SK-N-SH (cell line): ENCODE measurements at regions not wholly inside any gene's neighbourhood (a gene's known extent, or its start where the extent isn't known, plus 50 kb on each side); places are given as distances from the start of the nearest gene placed in this dataset.

ENCODE experiments used
- CTCF ChIA-PET: fragments of 300-600, 350-600 bp; formaldehyde crosslinking; extraction: SDS; loops from one replicate; lab custom pipeline; 2021; lab: Yijun Ruan, JAX
- POLR2A ChIA-PET: fragments of 350-600 bp; sonication (Branson Sonifier 250); formaldehyde crosslinking; extraction: SDS; loops from one replicate; lab custom pipeline; 2020; ENCODE audit warnings: antibody characterized with exemption, inconsistent platforms; lab: Yijun Ruan, JAX
- DNase-seq: peaks from one replicate; pipeline ENCODE4 v3.0.0; 2012
- H2AFZ ChIP-seq: fragments of 200-600 bp; sonication (generic); 2 replicates; pipeline ENCODE4 v1.8.1; 2016; ENCODE audit warnings: antibody characterized with exemption, mild to moderate bottlenecking, low read depth
- H3F3A ChIP-seq: fragments of 200-600 bp; sonication (generic); replicated peaks from 2 replicates; pipeline ENCODE3; 2016; ENCODE audit warnings: antibody characterized with exemption, mild to moderate bottlenecking; ENCODE audit not compliant: insufficient read depth
- H3K27ac ChIP-seq, 2 experiments: fragments of 200-500 bp in 1 of 2; fragments of 200-600 bp in 1 of 2; sonication (Bioruptor generic) in 1 of 2; sonication (generic), shearing (Covaris generic) in 1 of 2; 2 replicates each; pipeline versions ENCODE4 v1.5.1 to v1.6.1; 2014 to 2016; ENCODE audit warnings: low read depth in 2 of 2, inconsistent platforms in 1 of 2, low read length in 1 of 2, mild to moderate bottlenecking in 1 of 2, mixed read lengths in 1 of 2
- H3K27me3 ChIP-seq: fragments of 200-600 bp; sonication (generic), shearing (Covaris generic); 2 replicates; pipeline ENCODE4 v1.6.1; 2016; ENCODE audit warnings: mixed run types; ENCODE audit not compliant: insufficient read depth
- H3K36me3 ChIP-seq, 2 experiments: fragments of 200-500 bp in 1 of 2; fragments of 200-600 bp in 1 of 2; sonication (Bioruptor generic) in 1 of 2; sonication (generic) in 1 of 2; replicated peaks in 1 of 2; 2 replicates each; pipeline versions ENCODE3 to v1.5.1; 2014 to 2016; ENCODE audit warnings: low read length in 1 of 2, mild to moderate bottlenecking in 1 of 2; ENCODE audit not compliant: insufficient read depth in 2 of 2, control insufficient read depth in 1 of 2
- H3K4me1 ChIP-seq, 2 experiments: fragments of 200-500 bp in 1 of 2; fragments of 200-600 bp in 1 of 2; sonication (Bioruptor generic) in 1 of 2; sonication (generic), shearing (Covaris generic) in 1 of 2; 2 replicates each; pipeline versions ENCODE4 v1.5.1 to v1.6.1; 2014 to 2016; ENCODE audit warnings: low read depth in 1 of 2, low read length in 1 of 2, mixed run types in 1 of 2; ENCODE audit not compliant: insufficient read depth in 2 of 2, control insufficient read depth in 1 of 2
- H3K4me2 ChIP-seq: fragments of 200-600 bp; sonication (generic), shearing (Covaris generic); 2 replicates; pipeline ENCODE4 v1.6.1; 2017; ENCODE audit warnings: mixed run types
- H3K4me3 ChIP-seq, 2 experiments: fragments of 200-500 bp in 1 of 2; fragments of 200-600 bp in 1 of 2; sonication (Bioruptor generic) in 1 of 2; sonication (generic), shearing (Covaris generic) in 1 of 2; 2 replicates each; pipeline versions ENCODE4 v1.5.1 to v1.8.1; 2014 to 2016; ENCODE audit warnings: low read depth in 2 of 2, inconsistent platforms in 1 of 2, low read length in 1 of 2, mild to moderate bottlenecking in 1 of 2, mixed read lengths in 1 of 2, moderate library complexity in 1 of 2
- H3K79me2 ChIP-seq: fragments of 200-600 bp; sonication (generic); 2 replicates; pipeline ENCODE4 v1.8.1; 2017; ENCODE audit warnings: mild to moderate bottlenecking; ENCODE audit not compliant: insufficient read depth
- H3K9ac ChIP-seq: fragments of 200-600 bp; sonication (generic); 2 replicates; pipeline ENCODE4 v1.6.1; 2017; ENCODE audit warnings: mixed run types
- H3K9me2 ChIP-seq: fragments of 200-600 bp; sonication (generic); 2 replicates; pipeline ENCODE4 v1.6.1; 2017; ENCODE audit warnings: mixed run types
- H3K9me3 ChIP-seq: fragments of 200-600 bp; sonication (generic); 2 replicates; pipeline ENCODE4 v1.6.1; 2017; ENCODE audit warnings: mixed run types, mild to moderate bottlenecking, moderate library complexity
- H4K20me1 ChIP-seq: fragments of 200-600 bp; sonication (generic); 2 replicates; pipeline ENCODE4 v1.6.1; 2017; ENCODE audit warnings: mild to moderate bottlenecking, mixed run types; ENCODE audit not compliant: insufficient read depth
- CHD2 ChIP-seq: fragments of 150-350 bp; IDR thresholded peaks from 2 replicates; pipeline ENCODE4 v1.6.1; 2018; ENCODE audit warnings: low read length; ENCODE audit not compliant: partially characterized antibody
- CTCF ChIP-seq: fragments of 200-600 bp; sonication (generic); IDR thresholded peaks from 2 replicates; pipeline ENCODE4 v1.6.1; 2017; ENCODE audit warnings: antibody characterized with exemption, mild to moderate bottlenecking, moderate library complexity
- EP300 ChIP-seq, 2 experiments: IDR thresholded peaks; 2 replicates each; pipeline versions ENCODE4 v1.4.0 to v1.6.1; 2012; ENCODE audit warnings: borderline replicate concordance in 1 of 2, low read depth in 1 of 2, low read length in 1 of 2
- EZH2phosphoT487 ChIP-seq: fragments of 200-600 bp; sonication (generic); IDR thresholded peaks from 2 replicates; pipeline ENCODE4 v1.6.1; 2017; ENCODE audit warnings: low read depth, mixed run types, mild to moderate bottlenecking, antibody characterized with exemption, moderate library complexity, borderline replicate concordance
- FOSL2 ChIP-seq: IDR thresholded peaks from 2 replicates; pipeline ENCODE4 v1.4.0; 2012; ENCODE audit warnings: low read depth, mild to moderate bottlenecking, moderate library complexity, borderline replicate concordance
- JUND ChIP-seq: IDR thresholded peaks from 2 replicates; pipeline ENCODE4 v1.4.0; 2012
- MEF2A ChIP-seq: IDR thresholded peaks from 2 replicates; pipeline ENCODE4 v1.4.0; 2012; ENCODE audit warnings: low read depth, borderline replicate concordance
- MXI1 ChIP-seq: IDR thresholded peaks from 2 replicates; pipeline ENCODE4 v1.6.1; 2012; ENCODE audit warnings: mild to moderate bottlenecking, low read depth, low read length, improper control_type of control experiment
- NFIC ChIP-seq: IDR thresholded peaks from 2 replicates; pipeline ENCODE4 v1.4.0; 2012; ENCODE audit warnings: borderline replicate concordance
- NRF1 ChIP-seq: IDR thresholded peaks from 2 replicates; pipeline ENCODE4 v1.6.1; 2012; ENCODE audit warnings: low read depth, mild to moderate bottlenecking, low read length
- POLR2AphosphoS5 ChIP-seq: IDR thresholded peaks from 2 replicates; pipeline ENCODE4 v1.6.1; 2012; ENCODE audit warnings: low read depth, low read length
- RAD21 ChIP-seq: IDR thresholded peaks from 2 replicates; pipeline ENCODE4 v1.6.1; 2012; ENCODE audit warnings: mild to moderate bottlenecking, low read length
- RCOR1 ChIP-seq: fragments of 150-350 bp; IDR thresholded peaks from 2 replicates; pipeline ENCODE4 v1.6.1; 2017; ENCODE audit warnings: antibody characterized with exemption, low read length
- REST ChIP-seq: IDR thresholded peaks from 2 replicates; pipeline ENCODE4 v1.6.1; 2012; ENCODE audit warnings: mild to moderate bottlenecking, low read depth, low read length, moderate library complexity
- RXRA ChIP-seq: IDR thresholded peaks from 2 replicates; pipeline ENCODE4 v1.4.0; 2012; ENCODE audit warnings: low read depth, mild to moderate bottlenecking, borderline replicate concordance
- SIN3A ChIP-seq: IDR thresholded peaks from 2 replicates; pipeline ENCODE4 v1.6.1; 2012; ENCODE audit warnings: low read depth, mild to moderate bottlenecking, low read length, moderate library complexity, borderline replicate concordance
- TAF1 ChIP-seq: IDR thresholded peaks from 2 replicates; pipeline ENCODE4 v1.6.1; 2012; ENCODE audit warnings: low read depth, mild to moderate bottlenecking, low read length, moderate library complexity, borderline replicate concordance
- USF2 ChIP-seq: fragments of 150-350 bp; IDR thresholded peaks from 2 replicates; pipeline ENCODE4 v1.6.1; 2017; ENCODE audit warnings: antibody characterized with exemption, low read length, low read depth, borderline replicate concordance
- YY1 ChIP-seq: IDR thresholded peaks from 2 replicates; pipeline ENCODE4 v1.4.0; 2012; ENCODE audit warnings: low read depth, mild to moderate bottlenecking
- WGBS: methylation state at CpG from one replicate; pipeline ENCODE4 v1.1.6; 2017; ENCODE audit warnings: low lambda C conversion rate; 5-methylcytosine and 5-hydroxymethylcytosine counted together

- H3K79me2 ChIP-seq: no peaks in the 10 kb centered on the region
- CTCF ChIA-PET: no interaction called here
- POLR2A ChIA-PET: no interaction called here
- H3F3A ChIP-seq: no peaks in the 10 kb centered on the region
- TF ChIP-seq FOSL2 (no peak), RAD21 (no peak), CTCF (no peak), NRF1 (no peak), YY1 (no peak), MEF2A (no peak), REST (no peak), MXI1 (no peak), POLR2AphosphoS5 (no peak), JUND (no peak), TAF1 (no peak), SIN3A (no peak), USF2 (no peak), EZH2phosphoT487 (no peak), NFIC (no peak), RXRA (no peak), RCOR1 (no peak), EP300 (IDR thresholded peaks at IDR 0.05; ENCODE audit: borderline replicate concordance in 1 of 2, low read depth in 1 of 2, low read length in 1 of 2) (no peak), CHD2 (no peak)
- 56% methylated on average over 2 of the region's 2 CpGs for WGBS
- no peak for DNase-seq
- peaks cover 0 to 7% of the 10 kb centered on the region in 2 experiments; a peak in 2 of 4 replicates for H3K4me1 ChIP-seq
- no peaks in the 10 kb centered on the region for H4K20me1 ChIP-seq
- no peak overlapping the region for H3K27ac ChIP-seq
- no peak overlapping the region for H2AFZ ChIP-seq
- H3K4me3 ChIP-seq: no peak overlapping the region
- H3K27me3 ChIP-seq: no peaks in the 10 kb centered on the region
- no peaks in the 10 kb centered on the region for H3K9me3 ChIP-seq
- no peaks in the 10 kb centered on the region for H3K9me2 ChIP-seq
- H3K4me2 ChIP-seq: no peak overlapping the region
- no peaks in the 10 kb centered on the region for H3K36me3 ChIP-seq
- H3K9ac ChIP-seq: no peak overlapping the region
Measured at GRCh38 chr1:187281085-187281484, 452.3 kb downstream of the PLA2G4A start.
